ENCODE measurements at regions not wholly inside any gene's neighbourhood (a gene's known extent, or its start where the extent isn't known, plus 50 kb on each side); places are given as distances from the start of the nearest gene placed in this dataset.
"Not testable (repeated sequence)": the region's sequence is repeated elsewhere in the genome, so short reads cannot be mapped to it uniquely, and the experiment has no call there.

GRCh38 chr5:125683669-125684068, 739.5 kb upstream of the GRAMD2B start:
- DNase-seq (ENCODE audit: low spot score), result no peak

- no peak for DNase-seq (ENCODE audit: low spot score)
Measured at GRCh38 chr5:125685771-125686170, 737.4 kb upstream of the GRAMD2B start.

- DNase-seq (ENCODE audit: low spot score), result not testable (repeated sequence)
Measured at GRCh38 chr5:125691738-125692530, 731.3 kb upstream of the GRAMD2B start.

GRCh38 chr5:125695996-125696655, 727.1 kb upstream of the GRAMD2B start:
- no peak for DNase-seq (ENCODE audit: low spot score)

GRCh38 chr5:125696762-125697161, 726.4 kb upstream of the GRAMD2B start:
- no peak for DNase-seq (ENCODE audit: low spot score)

GRCh38 chr5:125698420-125698819, 724.8 kb upstream of the GRAMD2B start:
- no peak for DNase-seq (ENCODE audit: low spot score)

- DNase-seq (ENCODE audit: low spot score), result no peak
Measured at GRCh38 chr5:125699860-125700259, 723.3 kb upstream of the GRAMD2B start.

- DNase-seq (ENCODE audit: low spot score), result no peak
Measured at GRCh38 chr5:125700380-125700861, 722.8 kb upstream of the GRAMD2B start.

- no peak for DNase-seq (ENCODE audit: low spot score)
Measured at GRCh38 chr5:125703616-125704015, 719.6 kb upstream of the GRAMD2B start.

GRCh38 chr5:125704888-125705287, 718.3 kb upstream of the GRAMD2B start:
- DNase-seq (ENCODE audit: low spot score), result no peak

GRCh38 chr5:125708583-125708982, 714.6 kb upstream of the GRAMD2B start:
- DNase-seq (ENCODE audit: low spot score), result no peak

- no peak for DNase-seq (ENCODE audit: low spot score)
Measured at GRCh38 chr5:125710745-125711144, 712.5 kb upstream of the GRAMD2B start.

- no peak for DNase-seq (ENCODE audit: low spot score)
Measured at GRCh38 chr5:125712397-125712796, 710.8 kb upstream of the GRAMD2B start.

- no peak for DNase-seq (ENCODE audit: low spot score)
Measured at GRCh38 chr5:125713109-125713805, 710.0 kb upstream of the GRAMD2B start.

- DNase-seq (ENCODE audit: low spot score), result no peak
Measured at GRCh38 chr5:125715216-125715615, 708.0 kb upstream of the GRAMD2B start.

GRCh38 chr5:125717209-125717608, 706.0 kb upstream of the GRAMD2B start:
- DNase-seq (ENCODE audit: low spot score), result no peak

GRCh38 chr5:125719681-125720347, 703.4 kb upstream of the GRAMD2B start:
- no peak for DNase-seq (ENCODE audit: low spot score)

- DNase-seq (ENCODE audit: low spot score), result no peak
Measured at GRCh38 chr5:125720348-125720685, 702.9 kb upstream of the GRAMD2B start.

GRCh38 chr5:125720721-125721120, 702.5 kb upstream of the GRAMD2B start:
- DNase-seq (ENCODE audit: low spot score), result no peak

GRCh38 chr5:125722550-125722949, 700.7 kb upstream of the GRAMD2B start:
- DNase-seq (ENCODE audit: low spot score), result no peak

GRCh38 chr5:125725691-125726090, 697.5 kb upstream of the GRAMD2B start:
- no peak for DNase-seq (ENCODE audit: low spot score)

GRCh38 chr5:125743939-125744338, 679.3 kb upstream of the GRAMD2B start:
- no peak for DNase-seq (ENCODE audit: low spot score)
